EL (cell line): ENCODE measurements at regions not wholly inside any gene's neighbourhood (a gene's known extent, or its start where the extent isn't known, plus 50 kb on each side); places are given as distances from the start of the nearest gene placed in this dataset.
"Not testable (repeated sequence)": the region's sequence is repeated elsewhere in the genome, so short reads cannot be mapped to it uniquely, and the experiment has no call there.

Experiments
- DNase-seq: peaks from one replicate; pipeline ENCODE4 v3.0.0-alpha.2; 2016

GRCh38 chr4:184950117-184950830 is 68.0 kb upstream of the HELT start:
- DNase-seq: no peak

- DNase-seq: no peak
These were observed 67.4 kb upstream of the HELT start for GRCh38 chr4:184950926-184951325.

- no peak for DNase-seq
These were observed 66.6 kb upstream of the HELT start for GRCh38 chr4:184951668-184952160.

GRCh38 chr4:184952522-184952921 is 65.8 kb upstream of the HELT start:
- no peak for DNase-seq

GRCh38 chr4:184953421-184953945 is 64.8 kb upstream of the HELT start:
- DNase-seq: no peak

- no peak for DNase-seq
These were observed 64.3 kb upstream of the HELT start for GRCh38 chr4:184953971-184954370.

GRCh38 chr4:184954482-184954881 is 63.8 kb upstream of the HELT start:
- no peak for DNase-seq

- DNase-seq: no peak
These were observed 63.2 kb upstream of the HELT start for GRCh38 chr4:184955116-184955515.

- no peak for DNase-seq
These were observed 62.7 kb upstream of the HELT start for GRCh38 chr4:184955636-184956035.

- DNase-seq: no peak
These were observed 60.7 kb upstream of the HELT start for GRCh38 chr4:184957446-184958115.

GRCh38 chr4:184958127-184958922 is 60.0 kb upstream of the HELT start:
- no peak for DNase-seq

- DNase-seq: no peak
These were observed 59.4 kb upstream of the HELT start for GRCh38 chr4:184958923-184959210.

GRCh38 chr4:184959309-184959708 is 59.0 kb upstream of the HELT start:
- DNase-seq: no peak

- DNase-seq: no peak
These were observed 58.5 kb upstream of the HELT start for GRCh38 chr4:184959786-184960185.

GRCh38 chr4:184960505-184960971 is 57.8 kb upstream of the HELT start:
- DNase-seq: no peak

- no peak for DNase-seq
These were observed 56.6 kb upstream of the HELT start for GRCh38 chr4:184961660-184962059.

- no peak for DNase-seq
These were observed 56.1 kb upstream of the HELT start for GRCh38 chr4:184962125-184962638.

GRCh38 chr4:184965230-184966050 is 52.9 kb upstream of the HELT start:
- DNase-seq: not testable (repeated sequence)

GRCh38 chr4:184966051-184966691 is 52.1 kb upstream of the HELT start:
- DNase-seq: not testable (repeated sequence)

- DNase-seq: not testable (repeated sequence)
These were observed 50.6 kb upstream of the HELT start for GRCh38 chr4:184967699-184968098.

GRCh38 chr4:184968366-184968765 is 49.9 kb upstream of the HELT start:
- DNase-seq: no peak
